Activated T-helper 2 cell treated with anti-CD3 and anti-CD28 coated beads, Interferon-gamma antibody, Interleukin-2, Interleukin-4, amounts not matched to agents 10 μg/mL and 5 μg/mL and 100 μg/mL, durations not matched to agents 14 hours and 24 hours and 36 hours (primary cell): ENCODE measurements at regions not wholly inside any gene's neighbourhood (a gene's known extent, or its start where the extent isn't known, plus 50 kb on each side); places are given as distances from the start of the nearest gene placed in this dataset.
A peak's percentile ranks its signal among the peaks of the same experiment; 100 is the strongest.

Source experiments
- DNase-seq: peaks from one replicate; pipeline ENCODE4 v3.0.0; 2021; ENCODE audit warnings: low spot score
- H3K27ac Mint-ChIP-seq: one replicate; pipeline ENCODE4 v1.8.0; 2021; ENCODE audit warnings: mixed read lengths
- H3K27me3 Mint-ChIP-seq: one replicate; pipeline ENCODE4 v1.8.0; 2021; ENCODE audit warnings: low read depth, mixed read lengths
- H3K36me3 Mint-ChIP-seq: one replicate; pipeline ENCODE4 v1.8.0; 2021; ENCODE audit warnings: low read depth, mixed read lengths
- H3K4me1 Mint-ChIP-seq: one replicate; pipeline ENCODE4 v1.8.0; 2021; ENCODE audit warnings: low read depth, mixed read lengths
- H3K4me3 Mint-ChIP-seq: one replicate; pipeline ENCODE4 v1.8.0; 2021; ENCODE audit warnings: low read depth, mild to moderate bottlenecking, moderate library complexity, mixed read lengths
- H3K9me3 Mint-ChIP-seq: one replicate; pipeline ENCODE4 v1.8.0; 2021; ENCODE audit warnings: mixed read lengths
- intact Hi-C: fragments of 100-400 bp; cut with micrococcal nuclease; formaldehyde crosslinking; loops from one replicate; pipeline ENCODE4 v1.15.1; 2023

DNA sequence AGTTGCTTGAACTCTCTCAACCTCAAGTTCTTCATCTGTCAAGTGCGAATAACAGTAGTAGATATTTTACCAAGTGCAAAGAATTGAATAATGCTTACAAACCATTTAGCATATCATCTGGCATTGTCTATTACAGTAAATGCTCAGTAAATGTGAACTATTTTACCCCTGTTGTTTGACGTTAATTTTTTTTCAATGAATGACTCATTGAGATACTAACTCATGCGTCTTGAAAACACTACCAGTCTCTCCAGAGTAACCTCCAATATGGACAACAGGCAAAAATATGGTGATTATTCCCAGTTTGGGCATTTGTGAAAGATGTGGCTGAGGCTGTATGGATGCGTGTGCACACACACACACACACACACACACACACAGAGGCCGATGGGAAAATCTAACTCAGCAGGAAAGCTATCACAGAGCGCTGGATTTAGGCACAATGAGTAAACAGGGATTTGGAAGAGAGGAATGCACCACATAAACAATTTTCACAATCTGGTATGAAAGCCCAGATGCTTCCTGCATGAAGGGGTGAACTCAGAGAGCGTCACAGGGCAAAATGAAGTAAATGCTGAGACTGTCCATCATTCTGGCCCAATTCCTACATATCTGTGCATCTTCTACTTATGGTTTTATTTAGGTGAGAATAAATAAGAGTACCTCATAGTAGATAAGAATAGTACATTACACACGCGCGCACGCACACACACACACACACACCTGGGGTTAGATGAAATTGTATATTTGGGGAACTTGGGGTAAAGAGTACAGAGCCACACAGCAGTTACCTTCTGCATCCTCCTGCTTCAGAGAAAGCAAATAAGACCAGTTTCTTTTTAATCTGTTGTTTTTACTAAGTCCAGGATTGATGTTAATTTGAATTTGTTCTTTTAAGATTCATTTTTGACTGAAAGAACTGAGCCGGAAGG is 128.7 kb downstream of the PALM2AKAP2 start:
- H3K27ac Mint-ChIP-seq = no peak overlapping the region
- H3K4me1 Mint-ChIP-seq = peaks cover 15% of the 10 kb centered on the region
- no peaks in the 10 kb centered on the region for H3K27me3 Mint-ChIP-seq
- H3K9me3 Mint-ChIP-seq = no peaks in the 10 kb centered on the region
- H3K4me3 Mint-ChIP-seq = no peak overlapping the region
- H3K36me3 Mint-ChIP-seq = no peaks in the 10 kb centered on the region
- no peak for DNase-seq
- intact Hi-C loops = no loop called here

- no peak for DNase-seq
- intact Hi-C loops = no loop called here
- no peak overlapping the region for H3K27ac Mint-ChIP-seq
- H3K27me3 Mint-ChIP-seq = no peaks in the 10 kb centered on the region
- no peaks in the 10 kb centered on the region for H3K36me3 Mint-ChIP-seq
- H3K4me1 Mint-ChIP-seq = peaks cover 26% of the 10 kb centered on the region
- no peaks in the 10 kb centered on the region for H3K9me3 Mint-ChIP-seq
- H3K4me3 Mint-ChIP-seq = no peak overlapping the region
Observed at GRCh38 chr9:109910671-109911518, 130.9 kb downstream of the PALM2AKAP2 start.

GRCh38 chr9:109912082-109912582 is 132.1 kb downstream of the PALM2AKAP2 start:
- H3K4me1 Mint-ChIP-seq = peaks cover 27% of the 10 kb centered on the region
- no peak for DNase-seq
- H3K36me3 Mint-ChIP-seq = no peaks in the 10 kb centered on the region
- intact Hi-C loops = no loop called here
- H3K27ac Mint-ChIP-seq = no peak overlapping the region
- H3K27me3 Mint-ChIP-seq = no peaks in the 10 kb centered on the region
- H3K9me3 Mint-ChIP-seq = no peaks in the 10 kb centered on the region
- no peak overlapping the region for H3K4me3 Mint-ChIP-seq

GRCh38 chr9:109912726-109913460 is 132.9 kb downstream of the PALM2AKAP2 start:
- DNase-seq = no peak
- Mint-ChIP-seq H3K27ac (no peak overlapping the region), H3K27me3 (no peaks in the 10 kb centered on the region), H3K9me3 (no peaks in the 10 kb centered on the region), H3K36me3 (no peaks in the 10 kb centered on the region), H3K4me3 (no peak overlapping the region), H3K4me1 (peaks cover 30% of the 10 kb centered on the region)
- intact Hi-C loops = no loop called here

DNA sequence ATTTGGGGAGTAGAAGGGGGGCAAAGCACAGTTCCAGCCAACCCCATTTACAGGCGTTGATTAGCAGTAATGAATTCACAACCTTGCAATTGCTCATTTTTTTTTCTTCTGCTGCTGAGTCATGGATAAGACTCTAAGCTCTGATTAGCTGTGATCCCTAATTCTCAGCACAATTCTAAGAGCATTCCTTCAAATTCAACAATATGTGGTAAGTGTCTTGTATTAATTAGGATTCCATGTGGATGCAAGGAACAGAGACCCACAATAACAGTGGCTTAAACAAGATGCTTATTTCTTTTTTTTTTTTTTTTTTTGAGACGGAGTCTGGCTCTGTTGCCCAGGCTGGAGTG is 133.4 kb downstream of the PALM2AKAP2 start:
- Mint-ChIP-seq H3K4me1 (peaks cover 35% of the 10 kb centered on the region), H3K27me3 (no peaks in the 10 kb centered on the region), H3K9me3 (no peaks in the 10 kb centered on the region), H3K36me3 (no peaks in the 10 kb centered on the region), H3K4me3 (no peak overlapping the region), H3K27ac (no peak overlapping the region)
- intact Hi-C loops = no loop called here
- DNase-seq = no peak

- no peak for DNase-seq
- Mint-ChIP-seq H3K4me1 (peaks cover 43% of the 10 kb centered on the region), H3K27me3 (no peaks in the 10 kb centered on the region), H3K27ac (peak overlapping the region; percentile 3), H3K4me3 (no peak overlapping the region), H3K9me3 (no peaks in the 10 kb centered on the region), H3K36me3 (no peaks in the 10 kb centered on the region)
- intact Hi-C loops = no loop called here
Observed at GRCh38 chr9:109914280-109915027, 134.5 kb downstream of the PALM2AKAP2 start.

- intact Hi-C loops = no loop called here
- no peak for DNase-seq
- Mint-ChIP-seq H3K9me3 (peaks cover 3% of the 10 kb centered on the region), H3K4me3 (no peak overlapping the region), H3K27me3 (no peaks in the 10 kb centered on the region), H3K36me3 (no peaks in the 10 kb centered on the region), H3K4me1 (peaks cover 55% of the 10 kb centered on the region), H3K27ac (peak overlapping the region; percentile 84)
Observed at GRCh38 chr9:109916316-109916715, 136.3 kb downstream of the PALM2AKAP2 start.

- Mint-ChIP-seq H3K36me3 (no peaks in the 10 kb centered on the region), H3K27me3 (no peaks in the 10 kb centered on the region), H3K9me3 (peaks cover 3% of the 10 kb centered on the region), H3K27ac (peak overlapping the region; percentile 100), H3K4me1 (peaks cover 61% of the 10 kb centered on the region), H3K4me3 (peak overlapping the region; percentile 84)
- intact Hi-C loops = loop anchor here (1.0 kb wide), 10 partner anchors 16 to 230 kb away; no protein-coding TSS in a partner anchor
- peak; percentile 56 for DNase-seq
Observed at GRCh38 chr9:109918339-109919163, 138.6 kb downstream of the PALM2AKAP2 start.

DNA sequence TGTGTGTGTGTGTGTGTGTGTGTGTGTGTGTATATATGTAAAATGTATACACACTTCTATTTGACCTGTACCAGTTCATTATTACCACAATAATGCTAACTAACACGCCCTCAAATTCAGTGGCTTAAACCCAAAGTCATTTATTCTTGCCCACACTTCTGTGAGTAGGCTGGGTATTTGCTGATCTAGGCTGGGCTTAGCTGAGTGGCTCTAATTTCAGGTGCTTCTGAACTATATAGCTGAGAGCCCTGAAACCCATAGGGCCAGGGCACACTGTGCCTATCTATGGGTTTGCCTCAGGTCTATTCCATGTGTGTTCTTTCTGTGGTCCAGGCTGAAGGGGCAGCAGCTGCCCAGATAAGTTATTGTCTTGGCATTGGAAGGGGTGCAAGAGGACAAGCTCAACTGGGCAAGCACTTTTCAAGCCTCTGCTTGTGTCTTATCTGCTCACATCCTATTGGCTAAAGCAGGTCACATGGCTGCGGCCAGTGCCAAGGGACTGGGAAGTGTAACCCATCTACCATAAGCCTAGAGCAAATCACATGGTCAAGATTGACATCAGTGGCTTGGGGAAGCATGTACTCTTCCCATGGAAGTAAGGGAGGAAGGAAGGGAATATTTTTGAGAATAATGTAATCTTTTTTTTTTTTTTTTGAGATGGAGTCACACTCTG is 139.9 kb downstream of the PALM2AKAP2 start:
- intact Hi-C loops = no loop called here

GRCh38 chr9:109922617-109923470 is 142.8 kb downstream of the PALM2AKAP2 start:
- H3K36me3 Mint-ChIP-seq = no peaks in the 10 kb centered on the region
- H3K9me3 Mint-ChIP-seq = peaks cover 3% of the 10 kb centered on the region
- H3K27me3 Mint-ChIP-seq = no peaks in the 10 kb centered on the region
- intact Hi-C loops = no loop called here
- no peak overlapping the region for H3K4me3 Mint-ChIP-seq
- no peak for DNase-seq
- no peak overlapping the region for H3K27ac Mint-ChIP-seq
- H3K4me1 Mint-ChIP-seq = peaks cover 52% of the 10 kb centered on the region

More for the DNA sequence above, 139.9 kb downstream of the PALM2AKAP2 start:
- peak overlapping the region; percentile 73 for H3K27ac Mint-ChIP-seq
- peaks cover 52% of the 10 kb centered on the region for H3K4me1 Mint-ChIP-seq
- no peaks in the 10 kb centered on the region for H3K27me3 Mint-ChIP-seq
- DNase-seq = no peak
- H3K9me3 Mint-ChIP-seq = peaks cover 3% of the 10 kb centered on the region
- H3K36me3 Mint-ChIP-seq = no peaks in the 10 kb centered on the region
- no peak overlapping the region for H3K4me3 Mint-ChIP-seq
